ENCODE measurements at regions not wholly inside any gene's neighbourhood (a gene's known extent, or its start where the extent isn't known, plus 50 kb on each side); places are given as distances from the start of the nearest gene placed in this dataset.

DNA sequence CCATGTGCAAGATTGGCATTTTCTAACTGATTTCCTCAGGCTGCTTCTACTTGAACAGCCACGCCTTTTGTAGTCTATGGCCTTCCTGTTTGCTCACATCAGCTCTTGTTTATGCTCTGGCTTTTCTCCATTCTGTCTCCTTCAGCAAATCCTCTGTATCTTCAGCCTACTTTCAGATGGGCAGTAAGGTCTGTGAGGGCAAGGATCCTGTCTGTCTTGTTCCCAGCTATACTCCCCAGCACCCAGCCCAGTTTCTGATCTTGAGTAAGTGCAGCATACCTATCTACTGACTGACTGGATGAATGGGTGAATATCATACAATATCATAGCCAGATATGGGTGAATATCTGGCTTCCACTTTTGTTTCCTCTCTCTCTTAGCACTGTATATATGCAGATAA lies 438.1 kb downstream of the LMO4 start:
- no peak overlapping the region for H3K9ac ChIP-seq (ENCODE audit: low read depth, low read length)
- peaks cover 22% of the 10 kb centered on the region for H3K4me1 ChIP-seq (ENCODE audit: control insufficient read depth, insufficient read depth, low read length)
- no peaks in the 10 kb centered on the region for H3K27me3 ChIP-seq (ENCODE audit: control insufficient read depth, insufficient read depth, low read length)
- H3K36me3 ChIP-seq (ENCODE audit: insufficient read depth, low read length): no peaks in the 10 kb centered on the region
- H3K4me3 ChIP-seq (ENCODE audit: low read length): no peak overlapping the region
- no peaks in the 10 kb centered on the region for H3K9me3 ChIP-seq (replicated peaks; ENCODE audit: low read length)
- peak overlapping the region; percentile 4 for H3K4me2 ChIP-seq (ENCODE audit: low read length)

- H3K4me3 ChIP-seq (ENCODE audit: low read length): no peak overlapping the region
- H3K9me3 ChIP-seq (replicated peaks; ENCODE audit: low read length): no peaks in the 10 kb centered on the region
- H3K9ac ChIP-seq (ENCODE audit: low read depth, low read length): no peak overlapping the region
- H3K36me3 ChIP-seq (ENCODE audit: insufficient read depth, low read length): no peaks in the 10 kb centered on the region
- peaks cover 4% of the 10 kb centered on the region for H3K4me1 ChIP-seq (ENCODE audit: control insufficient read depth, insufficient read depth, low read length)
- no peak overlapping the region for H3K4me2 ChIP-seq (ENCODE audit: low read length)
- no peaks in the 10 kb centered on the region for H3K27me3 ChIP-seq (ENCODE audit: control insufficient read depth, insufficient read depth, low read length)
Measured at GRCh38 chr1:87778896-87779295, 450.2 kb downstream of the LMO4 start.

DNA sequence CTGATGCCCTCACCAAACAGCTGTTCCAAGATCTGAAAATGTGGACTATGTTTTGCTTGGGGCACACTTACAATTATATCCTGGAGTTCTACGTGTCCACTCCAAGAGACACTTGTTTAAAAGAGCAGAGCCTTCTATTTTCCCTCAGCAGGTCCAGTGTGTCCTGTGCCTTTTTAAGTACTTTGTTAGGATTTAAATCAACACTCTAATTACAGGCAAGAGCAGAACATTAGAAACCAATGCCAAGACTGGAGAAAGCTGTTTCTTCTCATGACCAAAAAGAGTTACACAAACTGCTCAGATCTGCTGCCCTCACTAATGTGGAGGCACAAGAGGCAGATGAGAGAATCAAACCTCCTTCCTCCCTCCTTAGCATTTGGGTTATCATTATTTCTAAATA lies 452.9 kb downstream of the LMO4 start:
- Histone ChIP-seq H3K9ac (ENCODE audit: low read depth, low read length) (no peak overlapping the region), H3K36me3 (ENCODE audit: insufficient read depth, low read length) (no peaks in the 10 kb centered on the region), H3K27me3 (ENCODE audit: control insufficient read depth, insufficient read depth, low read length) (no peaks in the 10 kb centered on the region), H3K4me1 (ENCODE audit: control insufficient read depth, insufficient read depth, low read length) (no peaks in the 10 kb centered on the region), H3K4me2 (ENCODE audit: low read length) (no peak overlapping the region), H3K9me3 (replicated peaks; ENCODE audit: low read length) (no peaks in the 10 kb centered on the region), H3K4me3 (ENCODE audit: low read length) (no peak overlapping the region)

DNA sequence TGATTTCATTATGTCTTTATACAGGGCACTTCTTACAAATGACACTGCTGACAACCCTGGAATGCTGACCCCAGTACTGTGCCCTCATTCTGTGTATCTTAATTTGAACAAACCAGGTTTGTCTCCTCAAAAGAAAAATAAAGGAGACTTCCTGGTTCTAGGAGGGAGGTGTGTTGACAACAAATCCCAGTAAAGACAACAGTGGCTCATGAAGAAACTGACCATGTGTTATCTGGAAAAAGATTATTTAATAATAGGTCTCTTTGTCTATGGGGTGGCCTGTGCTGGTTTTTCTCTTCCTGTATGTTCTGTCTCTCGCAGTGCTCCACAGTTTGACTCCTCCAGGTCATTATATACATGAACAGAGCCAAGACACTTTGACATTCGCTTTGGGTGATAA lies 454.6 kb downstream of the LMO4 start:
- no peaks in the 10 kb centered on the region for H3K36me3 ChIP-seq (ENCODE audit: insufficient read depth, low read length)
- H3K4me3 ChIP-seq (ENCODE audit: low read length): no peak overlapping the region
- no peak overlapping the region for H3K4me2 ChIP-seq (ENCODE audit: low read length)
- no peak overlapping the region for H3K9ac ChIP-seq (ENCODE audit: low read depth, low read length)
- no peaks in the 10 kb centered on the region for H3K9me3 ChIP-seq (replicated peaks; ENCODE audit: low read length)
- H3K27me3 ChIP-seq (ENCODE audit: control insufficient read depth, insufficient read depth, low read length): no peaks in the 10 kb centered on the region
- no peaks in the 10 kb centered on the region for H3K4me1 ChIP-seq (ENCODE audit: control insufficient read depth, insufficient read depth, low read length)

GRCh38 chr1:87785386-87785785 lies 456.7 kb downstream of the LMO4 start:
- Histone ChIP-seq H3K27me3 (ENCODE audit: control insufficient read depth, insufficient read depth, low read length) (no peaks in the 10 kb centered on the region), H3K9me3 (replicated peaks; ENCODE audit: low read length) (no peaks in the 10 kb centered on the region), H3K4me3 (ENCODE audit: low read length) (no peak overlapping the region), H3K36me3 (ENCODE audit: insufficient read depth, low read length) (no peaks in the 10 kb centered on the region), H3K9ac (ENCODE audit: low read depth, low read length) (no peak overlapping the region), H3K4me2 (ENCODE audit: low read length) (no peak overlapping the region), H3K4me1 (ENCODE audit: control insufficient read depth, insufficient read depth, low read length) (no peaks in the 10 kb centered on the region)

DNA sequence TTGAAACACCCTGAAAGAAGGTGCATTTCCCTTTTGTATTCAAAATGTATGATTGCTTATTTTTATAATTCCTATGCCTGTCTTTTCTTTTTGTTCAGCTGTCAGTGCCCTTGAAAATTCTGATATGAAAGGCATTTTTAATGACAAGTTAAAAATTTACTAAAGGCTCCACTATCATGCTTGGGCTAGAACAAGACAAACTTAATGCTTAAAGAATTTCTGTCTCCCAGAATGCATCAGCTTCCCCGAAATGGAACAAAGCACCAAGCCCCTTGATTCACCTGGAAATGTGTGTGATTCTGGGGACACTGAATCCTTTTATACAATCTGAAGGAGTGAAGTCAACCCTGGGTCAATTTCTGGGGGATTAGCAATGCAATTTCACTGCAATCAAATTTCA lies 457.5 kb downstream of the LMO4 start:
- Histone ChIP-seq H3K36me3 (ENCODE audit: insufficient read depth, low read length) (no peaks in the 10 kb centered on the region), H3K27me3 (ENCODE audit: control insufficient read depth, insufficient read depth, low read length) (no peaks in the 10 kb centered on the region), H3K9ac (ENCODE audit: low read depth, low read length) (no peak overlapping the region), H3K9me3 (replicated peaks; ENCODE audit: low read length) (no peaks in the 10 kb centered on the region), H3K4me1 (ENCODE audit: control insufficient read depth, insufficient read depth, low read length) (no peaks in the 10 kb centered on the region), H3K4me3 (ENCODE audit: low read length) (no peak overlapping the region), H3K4me2 (ENCODE audit: low read length) (no peak overlapping the region)

DNA sequence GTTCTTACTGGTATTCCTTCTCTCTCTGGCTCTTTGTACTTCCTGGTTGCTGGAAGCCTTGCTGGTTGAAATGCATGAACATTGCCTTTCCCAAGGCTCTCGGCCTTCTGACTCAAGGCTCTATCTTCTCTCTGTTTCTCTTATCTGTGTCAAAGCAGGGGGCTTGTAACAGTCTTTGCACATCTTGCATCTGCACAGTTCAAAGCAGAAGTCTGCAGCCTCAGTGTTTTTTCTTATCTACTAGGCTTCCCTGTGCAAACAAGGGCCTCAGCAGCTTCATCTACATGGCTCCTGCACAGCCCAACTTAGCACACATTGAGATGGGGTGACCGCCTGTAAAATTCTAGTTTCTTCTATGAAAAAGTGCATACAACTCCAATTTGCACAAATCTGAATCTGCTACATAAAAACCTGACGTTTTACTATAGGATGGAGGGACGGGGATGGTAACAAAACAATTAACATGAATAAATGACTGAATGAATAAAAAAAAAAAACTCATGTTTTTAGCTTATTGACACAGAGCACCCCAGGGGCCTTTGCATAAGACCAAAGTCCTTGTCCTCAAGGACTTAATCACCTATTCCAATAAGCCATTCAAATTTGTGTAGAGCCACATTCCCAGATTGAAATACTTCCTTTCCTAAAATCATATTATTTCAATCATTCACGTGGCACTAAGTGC lies 458.3 kb downstream of the LMO4 start:
- no peak overlapping the region for H3K4me2 ChIP-seq (ENCODE audit: low read length)

GRCh38 chr1:87787551-87787950 lies 458.9 kb downstream of the LMO4 start:
- H3K4me3 ChIP-seq (ENCODE audit: low read length): no peak overlapping the region
- H3K36me3 ChIP-seq (ENCODE audit: insufficient read depth, low read length): no peaks in the 10 kb centered on the region
- H3K4me1 ChIP-seq (ENCODE audit: control insufficient read depth, insufficient read depth, low read length): no peaks in the 10 kb centered on the region
- no peak overlapping the region for H3K9ac ChIP-seq (ENCODE audit: low read depth, low read length)
- no peaks in the 10 kb centered on the region for H3K27me3 ChIP-seq (ENCODE audit: control insufficient read depth, insufficient read depth, low read length)
- no peak overlapping the region for H3K4me2 ChIP-seq (ENCODE audit: low read length)
- H3K9me3 ChIP-seq (replicated peaks; ENCODE audit: low read length): no peaks in the 10 kb centered on the region

More for the DNA sequence above, 458.3 kb downstream of the LMO4 start:
- H3K4me3 ChIP-seq (ENCODE audit: low read length): no peak overlapping the region
- H3K9me3 ChIP-seq (replicated peaks; ENCODE audit: low read length): no peaks in the 10 kb centered on the region
- H3K36me3 ChIP-seq (ENCODE audit: insufficient read depth, low read length): no peaks in the 10 kb centered on the region
- no peaks in the 10 kb centered on the region for H3K4me1 ChIP-seq (ENCODE audit: control insufficient read depth, insufficient read depth, low read length)
- no peak overlapping the region for H3K9ac ChIP-seq (ENCODE audit: low read depth, low read length)
- H3K27me3 ChIP-seq (ENCODE audit: control insufficient read depth, insufficient read depth, low read length): no peaks in the 10 kb centered on the region

DNA sequence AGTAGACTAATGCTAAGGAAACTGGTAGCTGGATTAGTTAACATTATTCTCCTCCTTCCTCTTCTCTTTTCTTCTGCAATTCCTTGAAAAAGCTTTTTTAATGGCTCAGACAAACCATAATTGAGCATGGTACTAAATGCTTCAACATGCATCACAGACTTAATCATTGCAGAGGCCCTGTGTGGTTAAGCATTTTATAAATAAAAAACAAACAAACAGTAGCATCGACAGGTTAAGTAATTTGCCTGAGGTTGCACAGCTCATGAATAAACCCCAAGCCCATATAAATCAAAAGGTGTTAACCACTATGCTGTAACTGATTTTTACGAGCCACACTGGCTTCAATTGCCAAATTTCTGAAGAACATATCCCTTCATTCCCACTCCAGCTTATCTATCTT lies 462.1 kb downstream of the LMO4 start:
- H3K9ac ChIP-seq (ENCODE audit: low read depth, low read length): no peak overlapping the region
- H3K9me3 ChIP-seq (replicated peaks; ENCODE audit: low read length): no peaks in the 10 kb centered on the region
- no peak overlapping the region for H3K4me2 ChIP-seq (ENCODE audit: low read length)
- H3K4me3 ChIP-seq (ENCODE audit: low read length): no peak overlapping the region
- no peaks in the 10 kb centered on the region for H3K27me3 ChIP-seq (ENCODE audit: control insufficient read depth, insufficient read depth, low read length)
- peaks cover 11% of the 10 kb centered on the region for H3K4me1 ChIP-seq (ENCODE audit: control insufficient read depth, insufficient read depth, low read length)
- no peaks in the 10 kb centered on the region for H3K36me3 ChIP-seq (ENCODE audit: insufficient read depth, low read length)

- no peaks in the 10 kb centered on the region for H3K36me3 ChIP-seq (ENCODE audit: insufficient read depth, low read length)
- no peak overlapping the region for H3K9ac ChIP-seq (ENCODE audit: low read depth, low read length)
- no peak overlapping the region for H3K4me3 ChIP-seq (ENCODE audit: low read length)
- H3K4me2 ChIP-seq (ENCODE audit: low read length): no peak overlapping the region
- H3K9me3 ChIP-seq (replicated peaks; ENCODE audit: low read length): no peaks in the 10 kb centered on the region
- no peaks in the 10 kb centered on the region for H3K27me3 ChIP-seq (ENCODE audit: control insufficient read depth, insufficient read depth, low read length)
- peaks cover 13% of the 10 kb centered on the region for H3K4me1 ChIP-seq (ENCODE audit: control insufficient read depth, insufficient read depth, low read length)
Measured at GRCh38 chr1:87791931-87792740, 463.5 kb downstream of the LMO4 start.

- H3K9ac ChIP-seq (ENCODE audit: low read depth, low read length): no peak overlapping the region
- H3K4me3 ChIP-seq (ENCODE audit: low read length): peak overlapping the region; percentile 15
- peaks cover 13% of the 10 kb centered on the region for H3K4me1 ChIP-seq (ENCODE audit: control insufficient read depth, insufficient read depth, low read length)
- no peaks in the 10 kb centered on the region for H3K27me3 ChIP-seq (ENCODE audit: control insufficient read depth, insufficient read depth, low read length)
- no peaks in the 10 kb centered on the region for H3K9me3 ChIP-seq (replicated peaks; ENCODE audit: low read length)
- peak overlapping the region; percentile 42 for H3K4me2 ChIP-seq (ENCODE audit: low read length)
- H3K36me3 ChIP-seq (ENCODE audit: insufficient read depth, low read length): no peaks in the 10 kb centered on the region
Measured at GRCh38 chr1:87794788-87795614, 466.3 kb downstream of the LMO4 start.
